ENCODE measurements at regions not wholly inside any gene's neighbourhood (a gene's known extent, or its start where the extent isn't known, plus 50 kb on each side); places are given as distances from the start of the nearest gene placed in this dataset.

GRCh38 chr17:14704121-14704520, 403.2 kb downstream of the HS3ST3B1 start:
- TF ChIP-seq ELF1 (CRISPR knock-in tag; IDR thresholded peaks at IDR 0.05) (no peak), CTCF (CRISPR knock-in tag; IDR thresholded peaks at IDR 0.05) (no peak), TERF1 (CRISPR knock-in tag; IDR thresholded peaks at IDR 0.05) (no peak), ETV5 (CRISPR knock-in tag; IDR thresholded peaks at IDR 0.05; ENCODE audit: borderline replicate concordance) (no peak), TCF7 (IDR thresholded peaks at IDR 0.05; ENCODE audit: low read depth) (no peak)

Measured in HepG2 (cell line).